SU-DHL-6 (cell line): ENCODE measurements at regions not wholly inside any gene's neighbourhood (a gene's known extent, or its start where the extent isn't known, plus 50 kb on each side); places are given as distances from the start of the nearest gene placed in this dataset.

ENCODE experiments used
- H2AFZ ChIP-seq: fragments of 200-600 bp; sonication (generic); 2 replicates; pipeline ENCODE4 v1.6.1; 2014; ENCODE audit warnings: low read depth, mild to moderate bottlenecking, moderate library complexity, mixed read lengths, antibody characterized with exemption, low read length; ENCODE audit not compliant: severe bottlenecking
- H3F3A ChIP-seq: fragments of 200-600 bp; shearing (Covaris generic); 2 replicates; pipeline ENCODE4 v1.6.0; 2016; ENCODE audit warnings: antibody characterized with exemption, mild to moderate bottlenecking; ENCODE audit not compliant: insufficient read depth
- H3K27ac ChIP-seq: fragments of 200-600 bp; sonication (generic); 2 replicates; pipeline ENCODE4 v1.5.1; 2016; ENCODE audit warnings: low read depth, mild to moderate bottlenecking, low read length, moderate library complexity, mixed read lengths
- H3K27me3 ChIP-seq: fragments of 200-600 bp; sonication (generic), shearing (Covaris generic); 2 replicates; pipeline ENCODE4 v1.6.0; 2014; ENCODE audit warnings: mild to moderate bottlenecking, low read length
- H3K36me3 ChIP-seq: fragments of 200-600 bp; sonication (generic); 2 replicates; pipeline ENCODE4 v1.6.1; 2014; ENCODE audit warnings: mild to moderate bottlenecking, low read length, mixed read lengths
- H3K4me2 ChIP-seq: fragments of 300-600, 200-600 bp; shearing (Covaris generic), sonication (generic); 2 replicates; pipeline ENCODE4 v1.6.0; 2014; ENCODE audit warnings: low read length, low read depth, mild to moderate bottlenecking; ENCODE audit not compliant: poor library complexity, severe bottlenecking
- H3K4me3 ChIP-seq: fragments of 200-600 bp; sonication (generic); 2 replicates; pipeline ENCODE4 v1.5.1; 2014; ENCODE audit warnings: antibody characterized with exemption, low read length, mild to moderate bottlenecking, mixed read lengths; ENCODE audit not compliant: insufficient read depth, poor library complexity, severe bottlenecking
- H3K79me2 ChIP-seq: fragments of 200-600 bp; sonication (generic); 2 replicates; pipeline ENCODE4 v1.6.1; 2014; ENCODE audit warnings: mild to moderate bottlenecking, low read length, moderate library complexity; ENCODE audit not compliant: insufficient read depth
- H3K9ac ChIP-seq: fragments of 200-600 bp; sonication (generic); 2 replicates; pipeline ENCODE4 v1.7.0; 2014; ENCODE audit warnings: mild to moderate bottlenecking, low read length
- H3K9me2 ChIP-seq: fragments of 200-600 bp; sonication (generic); replicated peaks from 2 replicates; pipeline ENCODE4 v1.6.1; 2014; ENCODE audit warnings: low read length; ENCODE audit not compliant: insufficient read depth
- H3K9me3 ChIP-seq: fragments of 200-600 bp; sonication (generic); 2 replicates; pipeline ENCODE4 v1.6.1; 2014; ENCODE audit warnings: low read length, mixed read lengths; ENCODE audit not compliant: insufficient read depth
- H4K20me1 ChIP-seq: fragments of 200-600 bp; sonication (generic); 2 replicates; pipeline ENCODE4 v1.6.1; 2014; ENCODE audit warnings: low read depth, mild to moderate bottlenecking, antibody characterized with exemption, low read length, moderate library complexity, mixed read lengths
- CTCF ChIP-seq: fragments of 200-600 bp; sonication (generic); IDR thresholded peaks from one replicate; pipeline ENCODE4 v1.5.1; 2017; ENCODE audit warnings: antibody characterized with exemption, mild to moderate bottlenecking, low read length, moderate library complexity; ENCODE audit not compliant: insufficient read depth, poor library complexity, severe bottlenecking
- EZH2phosphoT487 ChIP-seq: fragments of 200-600 bp; sonication (generic), shearing (Covaris generic); conservative IDR thresholded peaks from 2 replicates; pipeline ENCODE4 v1.6.1; 2018; ENCODE audit warnings: mild to moderate bottlenecking, antibody characterized with exemption, low read length, moderate library complexity, mixed read lengths

GRCh38 chr4:123825596-123826291 is 429.1 kb downstream of the SPRY1 start:
- Histone ChIP-seq H3K36me3 (no peaks in the 10 kb centered on the region), H3K9me2 (no peaks in the 10 kb centered on the region), H2AFZ (no peak overlapping the region), H3F3A (no peaks in the 10 kb centered on the region), H3K27ac (no peak overlapping the region), H3K9me3 (no peaks in the 10 kb centered on the region), H3K9ac (no peak overlapping the region), H3K27me3 (no peaks in the 10 kb centered on the region), H3K4me3 (no peak overlapping the region), H3K4me2 (no peak overlapping the region), H4K20me1 (no peaks in the 10 kb centered on the region), H3K79me2 (no peaks in the 10 kb centered on the region)
- TF ChIP-seq EZH2phosphoT487: no peak
- no peak for TF ChIP-seq CTCF

- Histone ChIP-seq H3K27me3 (no peaks in the 10 kb centered on the region), H3K79me2 (no peaks in the 10 kb centered on the region), H3K9me3 (no peaks in the 10 kb centered on the region), H3K9ac (no peak overlapping the region), H2AFZ (no peak overlapping the region), H3K27ac (no peak overlapping the region), H3K36me3 (no peaks in the 10 kb centered on the region), H4K20me1 (no peaks in the 10 kb centered on the region), H3K4me3 (no peak overlapping the region), H3K4me2 (no peak overlapping the region), H3F3A (no peaks in the 10 kb centered on the region), H3K9me2 (no peaks in the 10 kb centered on the region)
- TF ChIP-seq CTCF: no peak
- TF ChIP-seq EZH2phosphoT487: no peak
Observed at GRCh38 chr4:123826896-123827295, 430.3 kb downstream of the SPRY1 start.

GRCh38 chr4:123827511-123827910 is 430.9 kb downstream of the SPRY1 start:
- no peak for TF ChIP-seq EZH2phosphoT487
- TF ChIP-seq CTCF: no peak
- H4K20me1 ChIP-seq: no peaks in the 10 kb centered on the region
- H3K27ac ChIP-seq: no peak overlapping the region

GRCh38 chr4:123830930-123831329 is 434.3 kb downstream of the SPRY1 start:
- H3K4me2 ChIP-seq: no peak overlapping the region
- H3K9ac ChIP-seq: no peak overlapping the region
- no peaks in the 10 kb centered on the region for H3K9me3 ChIP-seq
- no peak overlapping the region for H2AFZ ChIP-seq
- H3K4me3 ChIP-seq: no peak overlapping the region
- H3K36me3 ChIP-seq: no peaks in the 10 kb centered on the region
- no peaks in the 10 kb centered on the region for H3K9me2 ChIP-seq
- no peaks in the 10 kb centered on the region for H3K27me3 ChIP-seq
- TF ChIP-seq EZH2phosphoT487: no peak
- TF ChIP-seq CTCF: no peak
- no peaks in the 10 kb centered on the region for H3F3A ChIP-seq
- no peaks in the 10 kb centered on the region for H4K20me1 ChIP-seq
- H3K27ac ChIP-seq: no peak overlapping the region
- no peaks in the 10 kb centered on the region for H3K79me2 ChIP-seq

More at GRCh38 chr4:123827511-123827910, 430.9 kb downstream of the SPRY1 start:
- Histone ChIP-seq H3K4me3 (no peak overlapping the region), H3K4me2 (no peak overlapping the region), H3K79me2 (no peaks in the 10 kb centered on the region), H3K9me2 (no peaks in the 10 kb centered on the region), H3K9ac (no peak overlapping the region), H3F3A (no peaks in the 10 kb centered on the region), H3K27me3 (no peaks in the 10 kb centered on the region), H2AFZ (no peak overlapping the region), H3K9me3 (no peaks in the 10 kb centered on the region), H3K36me3 (no peaks in the 10 kb centered on the region)
